Medulla oblongata (tissue), 1 donor: ENCODE measurements at regions not wholly inside any gene's neighbourhood (a gene's known extent, or its start where the extent isn't known, plus 50 kb on each side); places are given as distances from the start of the nearest gene placed in this dataset.

Source experiments
- DNase-seq: peaks from one replicate; pipeline ENCODE4 v3.0.0-alpha.2; 2015; ENCODE audit errors: extremely low spot score

DNA sequence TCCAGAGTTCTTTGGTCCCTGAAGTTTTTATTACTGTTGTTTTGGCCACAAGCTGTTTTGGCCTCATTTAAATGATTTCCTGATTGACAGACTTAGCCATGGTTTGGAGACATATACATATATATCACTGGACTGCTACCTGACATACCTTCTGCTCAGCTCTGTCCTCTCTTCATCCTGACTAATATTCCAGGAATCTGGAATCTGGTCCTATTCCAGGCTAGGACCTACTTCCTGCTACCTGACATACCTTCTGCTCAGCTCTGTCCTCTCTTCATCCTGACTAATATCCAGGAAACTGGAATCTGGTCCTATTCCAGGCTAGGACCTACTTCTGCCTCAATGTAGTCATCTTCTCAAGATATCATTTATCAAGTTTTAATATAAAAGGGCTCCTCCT lies 724.4 kb upstream of the ROBO1 start:
- DNase-seq, result no peak

- DNase-seq, result no peak
Measured at GRCh38 chr3:80472961-80473360, 705.2 kb upstream of the ROBO1 start.

GRCh38 chr3:80472459-80472858 lies 704.7 kb upstream of the ROBO1 start:
- no peak for DNase-seq

- no peak for DNase-seq
Measured at GRCh38 chr3:80470433-80470832, 702.6 kb upstream of the ROBO1 start.

DNA sequence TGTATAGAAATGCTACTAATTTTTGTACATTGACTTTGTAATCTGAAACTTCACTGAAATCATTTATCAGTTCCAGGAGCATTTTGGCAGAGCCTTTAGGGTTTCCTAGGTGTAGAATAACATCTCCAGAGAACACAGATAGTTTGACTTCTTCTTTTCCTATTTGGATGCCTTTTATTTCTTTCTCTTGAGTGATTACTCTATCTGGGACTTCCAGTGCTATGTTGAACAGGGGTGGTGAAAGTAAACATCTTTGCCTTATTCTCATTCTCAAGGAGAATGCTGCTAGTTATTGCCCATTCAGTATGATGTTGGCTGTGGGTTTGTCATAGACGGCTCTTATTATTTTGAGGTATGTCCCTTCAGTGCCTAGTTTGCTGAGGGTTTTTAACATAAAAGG lies 697.9 kb upstream of the ROBO1 start:
- DNase-seq, result no peak

DNA sequence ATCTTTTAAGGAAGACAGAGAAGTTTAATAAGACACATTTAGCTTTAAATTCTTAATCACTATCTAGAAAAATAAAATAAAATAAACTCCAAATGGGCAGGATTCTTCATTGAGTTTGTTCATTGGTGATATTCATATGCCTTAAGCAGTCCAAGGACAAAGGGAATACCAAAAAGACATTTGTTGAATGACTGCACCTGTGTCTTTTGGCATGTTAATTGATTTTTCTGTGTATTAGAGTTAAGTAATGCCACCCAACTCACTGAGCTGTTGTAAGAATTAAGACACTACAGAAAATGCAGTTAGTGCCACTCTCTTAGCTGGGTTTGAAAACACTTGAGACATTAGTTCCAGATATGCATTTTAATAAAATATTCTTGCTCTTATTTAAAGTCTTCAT lies 683.6 kb upstream of the ROBO1 start:
- no peak for DNase-seq

DNA sequence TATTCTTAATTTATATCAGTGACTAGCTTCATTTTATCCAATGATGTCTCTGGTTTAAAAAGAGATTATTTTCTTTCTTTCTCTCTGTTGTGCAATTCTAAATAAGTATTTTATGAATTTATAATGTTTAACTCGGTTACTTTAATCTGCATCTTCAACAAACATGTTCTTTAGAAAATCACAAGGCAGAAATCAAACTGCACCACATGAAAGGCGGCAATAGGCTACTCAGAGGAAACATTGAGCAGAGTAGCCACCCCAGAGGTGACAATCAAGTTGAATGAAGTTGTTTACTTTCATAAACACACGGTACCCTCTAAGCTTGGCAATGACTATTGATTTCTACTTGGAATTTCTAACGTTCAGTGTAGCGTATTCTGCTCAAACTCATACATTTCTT lies 677.8 kb upstream of the ROBO1 start:
- DNase-seq, result no peak

DNA sequence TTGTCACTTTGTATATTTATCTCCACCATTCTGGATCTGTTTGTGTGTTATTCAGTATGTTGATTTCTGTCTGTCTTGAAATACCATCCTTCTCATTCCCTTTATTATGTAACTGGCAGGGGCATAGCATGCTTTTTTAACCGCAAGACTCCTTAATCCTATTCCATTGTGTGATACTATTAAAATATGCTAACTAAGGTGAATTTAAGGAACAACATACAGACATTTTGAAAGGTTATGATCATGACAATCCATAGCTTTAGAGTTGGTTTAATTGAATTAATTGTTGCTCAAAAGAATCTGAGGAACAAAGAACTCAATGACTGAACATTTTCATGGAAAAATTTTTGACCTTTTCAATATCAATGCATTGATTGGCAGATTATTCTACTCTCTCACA lies 677.3 kb upstream of the ROBO1 start:
- no peak for DNase-seq

DNA sequence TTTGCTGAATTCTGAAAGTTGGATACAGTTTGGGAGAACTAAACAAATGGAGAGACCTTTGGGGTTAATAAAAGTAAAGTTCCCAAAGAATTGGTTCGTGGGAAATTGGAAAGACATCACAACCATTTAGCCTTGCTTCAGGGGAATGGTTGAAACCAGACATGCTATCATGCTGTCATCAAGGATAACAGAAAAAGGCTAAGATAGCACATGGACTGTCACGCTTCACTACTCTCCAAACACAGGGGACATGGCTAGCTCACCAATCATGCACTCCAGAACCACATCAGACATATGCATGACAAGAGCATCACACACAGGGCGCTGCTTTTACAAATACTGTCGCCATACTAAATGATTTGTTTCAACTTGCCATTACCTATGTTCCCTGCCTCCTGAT lies 671.7 kb upstream of the ROBO1 start:
- DNase-seq, result no peak

DNA sequence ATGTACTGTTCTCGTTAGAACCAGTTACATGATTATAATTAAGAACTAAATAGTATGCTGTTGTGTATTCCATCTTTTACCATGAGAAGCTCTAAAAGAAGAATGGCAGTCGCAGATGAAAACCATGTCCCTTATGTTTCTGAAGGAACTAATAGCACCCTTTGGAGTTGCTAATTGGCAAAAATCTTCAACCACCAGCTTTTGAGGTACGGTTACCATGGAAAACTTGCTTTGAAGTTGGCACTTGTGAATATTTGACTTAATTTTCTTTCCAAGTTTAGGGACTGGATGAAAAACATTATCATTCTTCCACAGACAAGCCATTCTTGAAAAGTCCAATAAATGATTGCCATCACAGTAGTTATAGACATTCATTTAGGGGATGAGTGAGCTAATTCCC lies 666.6 kb upstream of the ROBO1 start:
- no peak for DNase-seq

DNA sequence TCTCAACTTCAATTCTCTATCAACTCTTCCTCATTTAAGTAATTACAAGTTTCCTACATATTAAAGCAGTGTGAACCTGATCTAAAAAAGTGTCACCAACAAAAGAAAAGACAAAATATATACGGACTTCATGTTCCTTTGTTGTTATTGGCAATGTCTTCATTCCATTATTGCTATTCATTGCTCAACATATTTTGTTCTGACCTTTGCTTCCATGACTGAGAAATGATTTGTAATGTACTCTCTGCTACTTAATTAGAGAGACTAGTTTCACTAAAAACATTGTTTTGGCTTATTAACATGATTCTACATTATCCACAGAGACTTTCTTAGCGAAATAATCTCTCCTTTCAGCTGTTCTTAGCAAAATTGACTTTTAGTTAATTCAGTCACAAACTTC lies 657.2 kb upstream of the ROBO1 start:
- no peak for DNase-seq

DNA sequence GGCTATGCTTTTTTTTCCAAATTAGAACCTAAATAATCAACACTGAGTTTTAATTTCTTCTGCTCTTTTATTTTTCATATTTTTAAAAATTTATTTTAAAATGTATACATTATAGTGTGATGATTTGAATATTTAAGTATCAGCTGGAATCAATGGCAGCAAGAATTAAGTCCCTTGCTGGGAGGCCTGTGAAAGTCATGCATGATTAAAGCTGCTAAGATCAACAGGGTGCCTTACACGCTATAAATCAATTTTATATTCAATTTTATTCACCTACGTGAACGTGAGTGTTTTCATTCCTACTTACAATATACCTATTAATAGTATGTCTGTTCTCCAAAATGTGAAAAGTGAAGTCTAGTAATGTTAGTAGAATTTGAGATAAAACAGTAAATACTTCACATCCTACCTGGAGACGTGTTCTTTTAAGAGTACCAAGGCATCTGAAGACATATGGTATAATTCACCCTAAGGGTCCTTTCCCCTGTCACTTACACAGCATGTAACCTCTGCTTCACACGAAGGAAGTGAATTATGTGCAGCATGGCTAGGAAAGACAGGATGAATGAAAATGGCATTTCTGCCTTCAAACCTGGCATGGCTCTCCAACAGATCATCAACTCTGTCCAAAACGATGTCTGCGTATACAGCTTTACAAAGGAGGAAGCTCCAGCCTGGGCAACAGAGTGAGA lies 640.4 kb upstream of the ROBO1 start:
- DNase-seq, result no peak

GRCh38 chr3:80405618-80406017 lies 637.8 kb upstream of the ROBO1 start:
- DNase-seq, result no peak

DNA sequence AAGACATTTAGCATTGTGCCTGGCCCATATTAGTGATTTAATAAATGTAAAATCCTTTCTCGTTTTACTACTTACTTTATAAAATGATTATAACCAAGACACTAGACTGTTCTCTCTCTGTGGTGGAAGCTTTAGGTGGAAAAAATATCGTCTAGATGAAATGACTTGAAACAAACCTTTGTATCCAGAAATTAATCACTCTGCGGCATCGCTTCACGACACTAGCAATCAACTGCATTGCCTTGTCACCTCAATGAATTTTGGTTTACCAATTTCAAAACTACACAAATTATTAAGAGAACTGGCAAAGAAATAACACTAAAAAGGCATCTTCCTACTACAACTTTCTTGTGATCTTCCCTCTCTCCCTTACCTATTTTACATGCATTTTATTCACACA lies 627.2 kb upstream of the ROBO1 start:
- no peak for DNase-seq

DNA sequence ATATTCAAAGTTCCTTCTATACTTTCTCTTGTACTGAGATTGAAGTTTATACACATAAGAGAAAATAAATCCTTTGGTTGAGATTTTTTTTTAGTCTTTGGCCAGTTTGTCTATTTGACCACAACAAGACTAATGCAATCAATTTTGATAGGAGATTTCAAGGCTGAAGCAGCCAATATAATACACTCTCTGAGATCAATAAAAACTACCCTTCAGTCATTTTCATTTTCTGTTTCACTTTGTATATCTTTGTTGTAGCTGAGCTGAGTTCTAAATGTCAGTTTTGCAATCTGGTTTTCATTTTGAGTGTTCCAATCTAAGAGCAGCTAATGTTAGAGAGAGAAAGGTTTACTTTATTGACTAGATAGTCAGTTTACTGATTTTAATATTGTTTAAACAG lies 623.8 kb upstream of the ROBO1 start:
- no peak for DNase-seq

- no peak for DNase-seq
Measured at GRCh38 chr3:80384811-80385210, 617.0 kb upstream of the ROBO1 start.

GRCh38 chr3:80374423-80374822 lies 606.6 kb upstream of the ROBO1 start:
- no peak for DNase-seq

DNA sequence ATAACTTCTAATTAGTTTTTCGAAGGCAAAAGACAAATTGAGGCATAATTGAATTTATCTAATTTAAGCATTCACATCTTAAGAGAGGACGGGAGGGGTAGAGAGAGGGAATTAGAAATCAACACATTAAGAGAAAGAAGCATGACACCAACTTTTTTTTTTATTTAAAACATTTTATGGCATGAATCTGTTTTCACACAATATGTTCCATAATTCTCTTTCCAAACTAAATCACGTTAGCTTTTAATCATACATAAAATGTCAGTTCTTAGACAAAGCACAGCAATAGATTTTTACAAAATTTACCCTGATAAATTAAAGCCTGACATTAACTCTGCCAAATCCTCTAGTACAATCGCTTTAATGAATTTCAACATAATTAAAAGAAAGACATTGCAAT lies 600.8 kb upstream of the ROBO1 start:
- no peak for DNase-seq

DNA sequence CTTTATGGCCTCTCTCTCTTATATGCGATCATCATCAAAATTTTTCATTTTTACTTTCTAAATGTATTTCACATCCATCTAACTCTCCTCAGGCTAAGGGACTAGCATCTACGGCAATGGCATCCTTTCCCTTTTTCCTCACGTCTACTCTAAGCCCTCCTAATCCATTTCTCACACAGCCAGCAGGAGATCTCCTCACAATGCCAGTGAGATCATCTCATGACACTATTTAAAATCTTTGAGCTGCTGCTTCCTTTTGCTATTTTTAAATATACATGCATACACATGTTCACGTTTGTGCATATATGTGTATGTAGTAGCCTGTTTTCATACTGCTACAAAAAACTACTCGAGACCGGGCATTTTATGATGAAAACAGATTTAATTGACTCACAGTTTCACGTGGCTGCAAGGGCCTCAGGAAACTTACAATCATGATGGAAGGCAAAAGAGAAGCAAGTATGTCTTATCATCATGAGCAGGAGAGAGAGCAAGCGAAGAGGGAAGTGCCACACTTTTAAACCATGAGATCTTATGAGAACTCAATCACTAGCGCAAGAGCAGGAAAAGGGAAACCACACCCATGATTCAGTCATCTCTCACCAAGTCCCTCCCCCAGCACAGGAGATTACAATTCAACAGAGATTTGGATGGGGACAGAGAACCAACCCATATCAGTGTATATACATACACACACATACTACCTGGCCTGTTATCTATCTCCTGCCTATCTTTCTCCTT lies 599.2 kb upstream of the ROBO1 start:
- DNase-seq, result no peak

- DNase-seq, result no peak
Measured at GRCh38 chr3:80357761-80358160, 590.0 kb upstream of the ROBO1 start.

GRCh38 chr3:80355144-80355543 lies 587.3 kb upstream of the ROBO1 start:
- no peak for DNase-seq

DNA sequence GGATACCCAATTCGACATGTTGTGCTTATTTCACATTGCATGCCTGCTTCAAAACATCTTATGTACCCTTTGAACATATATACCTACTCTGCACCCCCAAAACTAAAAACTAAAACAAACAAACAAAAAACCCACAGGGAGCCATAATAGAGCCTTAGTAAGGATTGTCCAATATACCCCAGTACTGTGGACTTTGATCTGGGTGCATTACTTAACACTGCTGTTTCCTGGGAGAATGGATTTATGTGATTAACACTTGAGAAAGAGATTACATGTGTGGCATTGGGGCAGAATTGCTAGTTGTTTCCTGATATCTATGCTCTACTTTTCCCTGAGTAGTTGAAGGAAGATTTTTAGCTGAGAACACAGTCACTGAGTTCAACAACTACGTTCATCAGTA lies 583.4 kb upstream of the ROBO1 start:
- DNase-seq, result no peak

DNA sequence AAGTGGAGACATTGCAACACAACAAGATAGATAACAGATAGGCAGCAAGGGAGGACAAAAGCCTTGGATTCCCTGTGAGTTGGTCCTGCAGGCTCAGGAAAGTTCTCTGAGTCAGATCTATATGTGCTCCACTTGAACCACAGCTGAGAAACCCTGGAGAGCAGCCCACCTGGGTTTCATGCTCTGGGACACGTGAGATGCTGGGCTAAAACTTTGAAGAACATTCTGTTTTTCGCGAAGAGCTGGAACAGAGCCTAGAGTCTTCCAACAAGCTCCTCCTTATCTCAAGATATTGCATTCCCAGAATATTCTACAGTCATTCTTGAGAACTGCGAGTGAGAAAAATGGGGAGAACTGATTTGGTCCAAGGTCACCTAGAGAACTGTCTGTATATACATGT lies 583.0 kb upstream of the ROBO1 start:
- DNase-seq, result no peak

- no peak for DNase-seq
Measured at GRCh38 chr3:80338366-80338765, 570.6 kb upstream of the ROBO1 start.
